GM19239 (cell line): ENCODE measurements at regions not wholly inside any gene's neighbourhood (a gene's known extent, or its start where the extent isn't known, plus 50 kb on each side); places are given as distances from the start of the nearest gene placed in this dataset.

ENCODE experiments used
- DNase-seq: peaks from one replicate; pipeline ENCODE4 v3.0.0; 2011; ENCODE audit warnings: low spot score; ENCODE audit not compliant: insufficient read length
- FAIRE-seq: peaks from 2 replicates; lab custom pipeline; 2011; peaks lifted over from hg19 to GRCh38; lab: Jason Lieb, UNC

- FAIRE-seq (no peak), DNase-seq (no peak)
These were observed 322.4 kb upstream of the CPEB2 start for GRCh38 chr4:14679906-14680305.

- no peak for DNase-seq
These were observed 321.0 kb upstream of the CPEB2 start for GRCh38 chr4:14681330-14681729.

GRCh38 chr4:14693728-14694127, 308.6 kb upstream of the CPEB2 start:
- FAIRE-seq, result no peak
- no peak for DNase-seq

More at GRCh38 chr4:14681330-14681729, 321.0 kb upstream of the CPEB2 start:
- FAIRE-seq, result no peak

- FAIRE-seq (no peak), DNase-seq (no peak)
These were observed 307.0 kb upstream of the CPEB2 start for GRCh38 chr4:14695095-14695845.

GRCh38 chr4:14700083-14700482, 302.2 kb upstream of the CPEB2 start:
- no peak for FAIRE-seq
- DNase-seq, result no peak

- FAIRE-seq (no peak), DNase-seq (no peak)
These were observed 301.7 kb upstream of the CPEB2 start for GRCh38 chr4:14700544-14700943.

- FAIRE-seq (no peak), DNase-seq (no peak)
These were observed 300.9 kb upstream of the CPEB2 start for GRCh38 chr4:14701389-14701788.

GRCh38 chr4:14701896-14702295, 300.4 kb upstream of the CPEB2 start:
- FAIRE-seq (no peak), DNase-seq (no peak)

GRCh38 chr4:14708574-14708973, 293.7 kb upstream of the CPEB2 start:
- FAIRE-seq (no peak), DNase-seq (no peak)

- DNase-seq (no peak), FAIRE-seq (no peak)
These were observed 291.0 kb upstream of the CPEB2 start for GRCh38 chr4:14711259-14711658.

- no peak for DNase-seq
- FAIRE-seq, result no peak
These were observed 285.6 kb upstream of the CPEB2 start for GRCh38 chr4:14716691-14717090.

GRCh38 chr4:14719053-14719452, 283.2 kb upstream of the CPEB2 start:
- no peak for FAIRE-seq
- no peak for DNase-seq

- DNase-seq, result no peak
- FAIRE-seq, result no peak
These were observed 275.8 kb upstream of the CPEB2 start for GRCh38 chr4:14726441-14726840.

- FAIRE-seq, result no peak
- DNase-seq, result no peak
These were observed 275.4 kb upstream of the CPEB2 start for GRCh38 chr4:14726877-14727361.

- FAIRE-seq (no peak), DNase-seq (no peak)
These were observed 272.8 kb upstream of the CPEB2 start for GRCh38 chr4:14729282-14730000.

GRCh38 chr4:14742054-14742453, 260.2 kb upstream of the CPEB2 start:
- no peak for DNase-seq

GRCh38 chr4:14743172-14743571, 259.1 kb upstream of the CPEB2 start:
- DNase-seq, result no peak
- FAIRE-seq, result no peak

More at GRCh38 chr4:14742054-14742453, 260.2 kb upstream of the CPEB2 start:
- no peak for FAIRE-seq

GRCh38 chr4:14743601-14744000, 258.7 kb upstream of the CPEB2 start:
- FAIRE-seq (no peak), DNase-seq (no peak)

GRCh38 chr4:14744346-14744745, 257.9 kb upstream of the CPEB2 start:
- no peak for DNase-seq
- no peak for FAIRE-seq

- FAIRE-seq, result no peak
- no peak for DNase-seq
These were observed 252.4 kb upstream of the CPEB2 start for GRCh38 chr4:14749910-14750309.

- FAIRE-seq (no peak), DNase-seq (no peak)
These were observed 249.8 kb upstream of the CPEB2 start for GRCh38 chr4:14752341-14753046.
